ENCODE measurements at regions not wholly inside any gene's neighbourhood (a gene's known extent, or its start where the extent isn't known, plus 50 kb on each side); places are given as distances from the start of the nearest gene placed in this dataset.

GRCh38 chr6:167420177-167420576 lies 95.3 kb downstream of the TTLL2 start:
- TF ChIP-seq CTCF (IDR thresholded peaks at IDR 0.05) (no peak), POLR2A (IDR thresholded peaks at IDR 0.05) (no peak)
